HG03039 (cell line): ENCODE measurements at regions not wholly inside any gene's neighbourhood (a gene's known extent, or its start where the extent isn't known, plus 50 kb on each side); places are given as distances from the start of the nearest gene placed in this dataset.

Experiments used
- ATAC-seq: cut with Tn5 transposase; IDR thresholded peaks from one replicate; pipeline ENCODE4 v1.9.1; 2021; ENCODE audit warnings: mild to moderate bottlenecking, moderate library complexity; ENCODE audit not compliant: unreplicated experiment

DNA sequence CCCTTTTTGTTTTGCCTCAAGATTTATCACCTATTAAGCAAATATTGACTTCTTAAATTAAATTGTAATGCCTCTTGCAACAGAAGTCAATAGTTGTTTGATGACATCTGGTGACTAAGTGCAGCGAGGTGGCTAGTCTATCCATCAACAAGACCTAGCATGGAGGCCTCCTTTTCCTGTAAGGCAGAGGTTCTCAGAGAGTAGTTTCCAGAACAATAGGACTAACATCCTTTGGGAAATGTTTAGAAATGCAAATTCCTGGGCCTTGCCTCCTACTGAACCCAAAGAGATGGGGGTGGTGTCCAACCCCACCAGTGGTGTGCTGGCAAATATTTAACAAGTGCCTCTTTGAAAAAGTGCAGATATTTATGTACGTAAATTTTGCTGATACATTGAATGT lies 143.7 kb downstream of the SCP2D1 start:
- ATAC-seq: no peak

DNA sequence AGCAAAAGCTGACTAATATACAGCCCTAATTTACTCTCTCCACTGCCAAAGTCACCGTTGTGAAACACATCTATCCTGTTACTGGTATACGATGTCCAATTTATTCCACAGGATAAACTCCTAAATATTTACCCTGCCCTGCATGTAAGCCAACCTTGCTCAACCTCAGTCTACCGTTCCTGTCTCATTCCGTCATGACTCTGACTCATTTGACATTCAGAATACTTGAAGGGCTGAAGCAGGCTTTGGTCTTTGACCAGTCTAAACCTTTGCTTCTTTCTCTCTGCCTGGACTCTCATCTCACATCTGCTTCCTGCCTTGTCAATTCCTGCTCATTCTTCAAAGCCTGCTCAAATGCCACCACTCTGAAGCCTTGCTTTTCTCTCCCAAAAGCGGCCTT lies 157.5 kb downstream of the SCP2D1 start:
- no peak for ATAC-seq

DNA sequence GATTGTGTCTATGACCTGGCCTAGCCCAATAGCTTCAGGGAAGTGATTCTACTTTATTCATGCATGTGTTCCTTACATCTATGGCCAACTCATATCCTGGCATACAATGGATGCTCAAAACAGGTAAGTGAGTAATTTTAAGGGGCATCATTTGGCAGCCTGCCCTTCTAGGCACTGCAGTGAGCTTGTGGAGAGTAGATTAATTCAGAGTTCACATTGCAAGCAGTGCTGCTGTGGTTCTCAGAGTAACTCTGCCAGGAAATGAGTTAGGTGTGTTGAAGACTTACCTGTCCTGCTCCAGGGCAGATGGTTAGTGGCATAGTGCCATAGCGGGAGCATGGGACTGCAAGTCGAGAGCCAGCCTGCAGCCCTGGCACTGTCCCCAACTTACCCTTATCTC lies 158.0 kb downstream of the SCP2D1 start:
- no peak for ATAC-seq

DNA sequence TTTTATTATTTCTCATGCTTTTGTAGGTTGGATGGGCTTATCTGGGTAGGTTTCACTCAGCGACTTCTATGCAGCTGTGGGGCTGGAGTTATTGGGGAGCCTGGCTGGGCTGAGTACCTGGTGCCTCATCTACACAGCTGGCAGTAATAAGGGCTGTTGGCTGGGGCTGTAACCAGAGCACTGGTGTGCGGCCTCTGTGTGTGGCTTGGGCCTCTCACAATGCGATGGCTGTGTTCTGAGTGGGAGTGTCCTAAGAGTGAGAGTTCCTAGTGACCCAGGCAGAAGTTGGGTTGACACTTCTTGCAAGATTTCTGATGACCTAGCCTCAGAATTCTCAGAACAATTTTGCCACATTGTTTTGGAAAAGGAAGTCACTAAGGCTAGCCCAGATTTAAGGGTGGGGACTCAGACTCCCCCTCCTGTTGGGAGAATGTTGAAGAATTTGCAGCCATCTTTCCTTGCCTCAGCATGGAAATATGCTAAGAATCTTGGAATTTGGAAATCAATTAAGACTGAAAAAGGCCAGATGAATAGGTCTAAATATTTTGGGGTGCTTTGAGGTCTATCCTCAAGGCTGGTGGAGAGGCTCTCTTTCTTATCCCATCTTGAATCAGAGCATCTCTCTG lies 158.8 kb downstream of the SCP2D1 start:
- ATAC-seq: no peak

DNA sequence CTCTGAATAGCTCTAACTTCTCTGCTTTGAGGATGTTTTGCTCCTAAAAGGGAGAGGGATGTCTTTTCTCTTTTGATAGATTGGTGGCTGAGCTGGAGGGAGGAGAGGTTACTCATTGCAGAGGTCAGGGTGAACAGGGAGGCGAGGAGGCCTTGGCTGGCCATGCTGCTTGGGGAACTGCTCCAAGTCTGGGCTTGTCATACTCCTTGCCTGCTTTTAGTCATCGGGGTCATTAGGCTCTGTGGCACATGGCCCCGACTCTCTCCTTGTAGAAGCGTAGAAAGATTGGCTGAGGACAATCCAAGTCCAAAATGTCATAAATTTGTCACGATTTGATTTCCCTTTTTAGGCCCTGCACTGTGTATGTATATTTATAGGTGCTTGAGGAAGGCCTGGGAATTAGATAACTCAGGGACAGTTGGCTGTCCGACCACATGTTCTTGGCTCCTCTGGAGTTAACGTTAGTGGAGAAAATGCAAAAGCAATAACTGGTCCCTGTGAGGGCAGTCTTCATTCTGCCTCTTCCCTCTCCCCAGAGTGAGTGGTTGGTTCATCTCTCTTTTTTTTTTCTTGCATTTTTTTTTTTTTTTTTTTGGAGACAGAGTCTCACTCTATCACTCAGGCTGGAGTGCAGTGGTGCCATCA lies 160.1 kb downstream of the SCP2D1 start:
- no peak for ATAC-seq

DNA sequence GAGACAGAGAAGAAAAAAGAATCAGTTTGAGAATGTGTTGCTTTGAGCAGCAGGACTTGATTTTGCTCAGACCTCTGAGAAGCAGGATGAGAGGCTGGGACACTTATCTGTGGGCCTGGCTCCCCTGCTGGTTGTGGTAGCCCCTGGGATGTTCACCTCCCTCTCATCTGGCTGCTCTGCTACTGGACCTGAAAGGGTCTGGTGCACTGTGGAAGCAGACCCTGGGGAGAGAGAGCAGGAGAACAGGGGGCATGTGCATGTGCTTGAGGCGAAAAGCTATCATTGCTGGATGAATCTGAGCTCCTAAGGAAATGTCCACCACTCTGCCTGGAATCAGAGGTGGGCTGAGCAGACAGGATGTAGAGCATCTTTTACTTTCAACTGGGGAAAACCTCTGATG lies 161.1 kb downstream of the SCP2D1 start:
- no peak for ATAC-seq

DNA sequence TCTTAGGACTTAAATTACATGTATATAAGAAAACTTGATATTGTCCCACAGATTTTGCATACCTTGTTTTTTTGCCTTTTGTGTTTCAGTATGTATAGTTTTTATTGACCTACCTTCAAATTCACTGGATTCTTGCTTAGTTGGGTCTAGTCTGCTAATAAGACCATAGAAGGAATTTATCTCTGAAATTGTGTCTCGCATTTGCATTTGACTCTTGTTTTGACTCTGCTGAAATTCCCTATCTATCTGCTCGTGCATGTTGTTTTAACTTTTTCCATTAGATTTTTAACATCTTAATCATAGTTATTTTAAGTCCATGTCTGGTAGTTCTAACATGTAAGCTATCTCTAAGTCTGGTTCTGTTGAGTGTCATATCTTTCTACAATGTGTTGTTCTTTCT lies 163.9 kb downstream of the SCP2D1 start:
- no peak for ATAC-seq

DNA sequence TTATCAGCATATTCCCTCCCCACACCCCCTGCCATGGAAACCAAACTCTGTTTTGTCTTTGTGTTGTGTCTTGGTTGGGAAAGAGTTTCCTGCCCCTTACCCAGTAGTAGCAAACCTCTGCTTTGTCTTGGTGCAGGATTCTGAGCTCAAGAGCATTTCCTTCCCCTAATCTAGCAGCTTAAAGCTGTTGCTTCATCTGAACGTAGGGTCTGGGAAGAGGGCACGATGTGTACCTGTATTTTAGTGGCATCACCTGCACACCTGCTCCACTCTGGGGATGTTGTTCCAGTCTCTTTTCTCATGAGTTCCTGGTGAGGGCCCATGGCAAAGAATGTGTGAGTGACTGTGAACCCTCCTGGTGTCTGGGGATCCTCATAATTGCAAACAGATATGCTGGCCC lies 164.7 kb downstream of the SCP2D1 start:
- ATAC-seq: no peak

DNA sequence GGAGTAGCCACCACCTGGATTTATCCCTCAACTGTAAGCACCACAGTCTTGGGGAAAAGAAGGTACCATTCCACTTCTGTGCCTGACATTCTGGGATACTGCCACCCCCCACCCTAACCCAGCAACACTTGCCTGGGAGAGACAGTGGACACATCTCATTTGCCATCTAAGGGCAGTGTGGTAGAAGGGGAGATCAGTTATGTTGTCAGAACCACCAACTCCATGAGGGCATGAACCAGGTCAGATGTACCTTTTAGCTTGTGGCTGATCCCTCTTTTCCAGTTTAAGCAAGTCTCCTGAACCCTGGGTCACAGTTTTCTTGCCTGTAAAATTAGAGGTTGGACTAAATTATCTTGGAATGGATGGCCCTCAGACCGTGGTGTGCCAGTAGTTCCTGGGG lies 165.5 kb downstream of the SCP2D1 start:
- no peak for ATAC-seq

DNA sequence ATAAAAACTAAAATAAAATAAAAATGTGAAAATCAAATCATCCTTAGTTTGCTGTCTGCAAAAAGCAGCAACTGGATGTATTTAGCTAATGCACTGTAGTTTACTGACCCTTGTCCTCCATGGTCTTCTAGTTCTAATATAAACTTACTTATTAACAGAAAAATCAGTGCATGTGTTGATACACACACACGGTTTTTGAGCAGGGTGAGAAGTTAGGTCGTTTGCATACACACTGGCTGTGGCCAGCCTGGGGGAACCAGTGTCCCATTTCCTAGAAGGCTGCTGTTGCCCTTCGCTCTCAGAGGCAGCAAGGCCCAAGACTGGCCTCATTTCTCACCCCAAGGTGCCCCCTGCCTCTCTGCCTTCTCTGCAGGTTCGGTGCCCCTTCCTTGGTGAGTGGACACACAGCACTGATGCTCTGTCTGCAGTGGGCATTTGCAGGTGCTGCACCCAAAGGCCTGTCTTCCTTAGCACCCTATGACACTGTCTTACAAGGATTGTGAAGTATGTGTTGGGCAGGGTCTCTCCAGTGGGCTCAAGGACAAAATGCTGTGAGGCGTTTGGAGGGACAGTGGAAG lies 168.5 kb downstream of the SCP2D1 start:
- no peak for ATAC-seq

DNA sequence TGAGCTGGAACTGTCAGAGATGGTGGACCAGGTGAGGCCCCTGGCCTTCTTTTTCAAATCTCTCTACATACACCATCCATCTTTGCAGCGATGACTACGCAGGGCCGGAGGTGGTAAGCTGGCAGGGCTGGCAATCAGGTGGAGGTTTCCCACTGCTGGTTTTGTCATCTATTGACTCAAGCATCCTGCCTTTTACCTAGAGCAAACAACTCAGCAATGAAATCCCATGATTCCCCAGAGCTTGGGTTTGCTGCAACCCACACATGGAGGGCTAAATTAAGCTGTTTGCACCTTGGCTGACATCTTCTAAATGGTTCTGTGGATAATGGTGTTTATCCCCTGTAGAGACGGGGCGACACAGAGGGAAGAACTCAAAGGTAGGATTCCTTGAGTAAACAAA lies 170.2 kb downstream of the SCP2D1 start:
- ATAC-seq: no peak

DNA sequence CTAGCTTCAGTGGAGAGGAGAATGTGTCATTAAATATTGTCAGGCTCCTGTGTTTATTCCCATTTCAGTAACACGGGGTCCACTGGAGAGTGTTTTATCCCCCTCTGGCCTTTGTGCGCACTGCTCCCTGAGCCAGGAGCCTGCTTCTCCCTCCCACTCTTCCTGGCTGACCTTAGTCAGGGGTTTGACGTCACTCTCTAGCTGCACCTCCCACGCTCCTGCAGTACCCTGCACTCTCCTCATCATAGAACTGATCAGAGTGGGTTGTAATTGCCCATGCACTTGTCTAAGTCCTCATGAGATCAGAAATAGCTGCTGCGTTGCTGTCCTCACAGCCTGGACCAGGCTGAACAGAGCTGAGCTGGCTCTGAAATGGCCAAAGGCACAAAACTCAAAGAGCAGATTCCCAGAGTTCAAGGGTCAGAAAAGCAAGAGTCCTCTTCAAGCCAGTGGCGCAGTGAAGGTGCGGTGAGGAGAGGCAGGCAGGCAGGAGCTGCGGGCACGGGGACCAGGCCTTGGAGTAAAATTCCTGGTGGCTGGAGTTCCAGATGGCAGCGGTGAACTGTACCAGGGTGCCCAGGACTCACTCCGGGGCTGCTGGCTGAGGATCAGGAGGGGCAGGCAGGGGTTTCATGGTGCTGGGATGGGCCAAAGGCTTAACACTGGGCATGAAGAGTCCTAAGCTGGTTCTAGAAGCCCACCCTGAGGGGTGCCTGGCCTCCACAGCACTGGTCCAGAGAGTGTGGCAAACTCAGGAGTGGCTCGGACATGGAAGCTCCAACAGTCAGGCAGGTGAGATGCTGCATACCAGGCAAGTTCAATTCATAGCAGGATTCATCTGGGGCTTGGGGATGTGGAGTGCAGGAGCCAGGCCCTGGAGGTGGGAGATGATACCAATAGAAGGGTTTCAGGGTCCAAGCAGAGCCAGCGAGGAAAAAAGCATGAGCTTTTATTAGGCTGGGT lies 170.9 kb downstream of the SCP2D1 start:
- no peak for ATAC-seq

DNA sequence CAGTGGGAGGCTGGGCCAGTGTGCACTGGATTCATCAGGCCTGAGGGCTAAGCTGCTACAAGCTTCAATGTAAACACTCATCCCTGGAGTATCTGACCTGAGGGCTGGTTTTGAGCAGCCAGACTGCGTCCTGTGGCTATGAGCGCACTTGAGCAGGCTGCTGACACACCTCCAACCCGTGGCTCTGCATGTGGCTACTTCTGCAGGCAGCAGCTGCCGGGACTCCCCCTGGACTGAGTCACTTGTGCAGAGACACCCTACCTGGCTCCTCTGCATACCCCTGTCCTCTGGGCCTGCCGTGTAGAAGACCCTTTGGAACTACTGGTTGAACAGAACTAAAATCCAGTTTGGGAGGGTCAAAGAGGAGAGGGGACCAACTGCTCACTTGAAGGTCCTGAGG lies 172.0 kb downstream of the SCP2D1 start:
- ATAC-seq: no peak

DNA sequence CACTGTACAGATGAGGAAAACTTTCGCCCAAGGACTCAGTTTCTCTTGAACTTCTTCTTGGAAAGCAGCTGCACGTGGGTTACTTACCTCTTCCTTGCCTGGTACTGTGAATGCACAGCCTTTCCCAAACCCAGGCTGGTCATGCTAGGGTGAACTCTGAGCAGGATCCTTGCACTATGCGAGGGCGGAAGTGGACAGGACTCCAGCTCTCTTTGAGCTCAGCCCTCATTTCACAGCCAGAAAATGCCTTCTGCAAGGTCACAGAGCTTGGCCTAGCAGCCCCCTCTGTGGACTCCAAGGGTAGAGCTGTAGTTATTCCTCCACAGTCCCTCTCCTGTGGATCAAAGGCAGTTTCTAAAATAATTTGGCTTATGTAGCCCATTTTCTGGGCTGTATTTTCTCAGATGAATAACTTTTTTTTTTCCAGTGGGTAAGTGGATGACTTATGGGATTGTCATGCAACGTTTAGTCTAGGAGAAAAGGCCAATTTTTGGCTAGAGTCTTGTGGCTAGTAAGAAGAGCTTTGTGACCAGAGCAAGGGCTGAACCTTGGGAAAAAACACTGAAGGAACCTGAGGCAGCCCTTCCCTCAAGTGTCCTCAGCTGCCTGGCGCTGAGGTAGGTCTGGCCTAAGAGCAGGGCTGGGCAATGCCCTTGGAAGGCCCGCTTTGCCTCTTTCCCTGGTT lies 172.7 kb downstream of the SCP2D1 start:
- ATAC-seq: no peak

DNA sequence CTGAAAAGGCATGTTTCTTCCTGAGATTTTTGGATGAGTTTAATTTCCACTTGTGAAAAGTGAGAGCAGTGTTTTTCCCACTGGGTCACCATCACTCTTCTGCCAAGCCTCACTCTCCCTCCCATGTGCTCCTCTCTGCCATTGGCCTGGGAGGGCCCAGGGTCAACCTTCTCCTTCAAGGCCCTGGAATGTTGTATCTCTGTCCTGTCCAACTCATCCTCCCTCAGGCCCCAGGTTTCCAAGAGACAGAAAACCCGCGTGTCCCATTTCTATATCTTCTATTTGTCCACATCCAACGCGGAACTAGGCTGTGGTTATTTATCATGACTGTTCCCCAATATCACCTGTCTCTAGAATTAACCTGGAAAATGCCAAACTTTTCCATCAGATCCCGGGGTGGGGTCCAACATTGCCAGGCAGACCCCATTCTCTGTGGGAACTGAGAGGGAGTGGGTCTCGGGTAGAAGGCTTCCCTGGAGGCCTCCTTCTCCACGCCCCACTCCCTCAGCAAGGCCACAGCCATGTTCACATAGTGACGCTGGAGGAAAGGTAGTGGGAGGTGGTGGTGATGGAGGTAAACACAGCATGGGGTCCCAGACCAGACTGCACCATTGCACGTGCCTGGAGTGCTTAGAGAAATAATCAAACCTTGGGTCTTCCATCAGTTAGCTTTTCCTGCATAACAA lies 173.5 kb downstream of the SCP2D1 start:
- ATAC-seq: no peak

DNA sequence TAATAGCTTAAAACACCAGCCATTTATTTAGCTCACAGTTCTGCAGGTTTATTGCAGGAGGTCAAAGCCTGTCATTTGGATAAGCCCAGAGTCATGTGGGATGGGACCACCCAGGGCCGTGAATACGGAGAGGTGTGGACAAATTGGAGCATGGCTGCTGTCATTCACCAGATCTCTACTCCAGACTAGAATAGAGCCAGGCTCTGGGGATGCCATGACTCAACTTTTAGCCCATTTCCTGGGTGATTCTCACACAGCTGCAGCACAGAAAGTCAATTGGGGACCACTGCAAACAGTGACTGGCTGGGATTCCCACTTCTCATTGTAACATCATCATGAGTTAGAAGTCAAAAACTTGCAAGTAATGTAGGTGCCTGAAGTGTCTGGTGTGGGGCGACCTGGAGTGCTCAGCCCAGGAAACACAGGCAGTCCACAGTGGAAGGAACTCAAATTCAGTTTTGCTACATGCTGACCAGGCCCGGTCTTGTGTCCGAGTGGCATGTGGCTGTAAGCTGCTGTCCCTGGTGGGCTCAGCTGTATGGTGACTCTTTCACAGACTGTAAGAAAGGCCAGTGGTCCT lies 174.3 kb downstream of the SCP2D1 start:
- no peak for ATAC-seq

DNA sequence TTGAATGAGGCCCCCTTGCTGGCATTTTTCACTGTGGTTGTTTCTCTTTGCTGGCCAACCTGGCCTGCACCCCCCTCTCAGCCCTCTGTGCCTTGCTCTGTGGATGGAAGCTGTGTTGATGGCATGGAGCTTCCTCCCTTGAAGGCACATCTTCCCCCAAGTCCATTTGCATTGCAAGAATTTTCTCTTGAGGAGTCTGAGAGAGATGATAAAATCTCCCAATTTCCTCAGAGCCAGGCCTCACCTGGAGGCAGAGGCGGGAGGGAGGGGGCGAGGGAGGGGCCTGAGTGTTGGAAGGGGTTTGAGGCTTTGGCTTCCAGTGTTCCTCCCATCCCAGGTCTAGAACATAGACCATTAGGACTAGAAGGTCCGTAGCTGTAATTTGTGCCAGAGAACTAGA lies 175.1 kb downstream of the SCP2D1 start:
- no peak for ATAC-seq

DNA sequence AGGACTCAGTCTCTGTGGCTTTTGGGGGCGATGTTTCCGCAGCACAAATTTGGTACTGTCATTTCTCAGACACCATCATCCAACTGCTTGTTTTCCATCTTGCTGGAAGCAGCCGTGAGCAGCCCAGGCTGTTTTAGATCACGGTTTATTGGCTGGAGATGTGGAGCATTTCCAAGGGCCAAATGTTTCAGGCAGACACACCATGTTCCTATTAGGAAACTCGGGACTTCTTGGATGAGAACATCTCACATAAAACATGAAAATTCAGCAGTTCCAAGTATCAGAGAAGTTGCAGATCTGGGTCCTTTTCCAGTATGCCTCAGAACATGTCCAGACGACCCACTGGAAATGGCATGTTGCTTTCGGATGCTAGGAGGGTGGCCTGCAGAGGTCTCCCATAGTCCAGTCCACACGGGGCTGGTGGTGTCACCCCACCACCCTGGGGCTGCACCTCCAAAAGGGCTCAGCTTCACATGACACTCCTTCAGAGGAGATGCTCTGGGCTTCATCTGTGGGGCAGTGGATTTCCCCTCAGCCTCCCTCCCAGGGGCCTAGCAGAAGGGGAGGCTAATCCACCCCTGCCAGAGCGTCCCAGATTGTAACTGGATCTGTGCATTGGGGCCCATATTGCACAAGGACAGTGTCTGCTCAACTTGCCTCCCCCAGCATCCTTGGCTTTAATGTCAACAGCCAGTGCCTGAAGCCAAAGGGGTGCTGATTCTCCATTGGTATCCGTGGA lies 176.3 kb downstream of the SCP2D1 start:
- no peak for ATAC-seq

DNA sequence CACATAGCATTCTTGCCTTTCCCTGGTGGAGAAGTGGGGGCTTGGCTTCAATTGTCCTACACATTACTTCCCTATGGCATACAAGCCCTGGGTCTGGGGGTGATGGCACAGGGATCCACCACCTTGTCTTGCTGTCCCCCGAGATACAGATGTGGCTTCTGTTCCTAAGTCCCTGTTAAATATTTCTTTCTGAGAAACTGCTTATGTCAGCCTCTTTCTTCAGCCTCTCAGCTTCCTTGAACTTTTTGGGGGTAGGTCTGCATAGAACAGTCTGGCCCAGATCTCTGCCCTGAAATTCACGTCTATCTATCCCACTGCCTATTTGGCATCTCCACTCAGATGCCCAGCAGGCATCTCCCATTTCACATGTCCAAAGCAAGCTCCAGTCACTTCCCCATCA lies 177.4 kb downstream of the SCP2D1 start:
- no peak for ATAC-seq
